GM18951 (cell line): ENCODE measurements at regions not wholly inside any gene's neighbourhood (a gene's known extent, or its start where the extent isn't known, plus 50 kb on each side); places are given as distances from the start of the nearest gene placed in this dataset.

Experiments used
- POLR2A ChIP-seq: IDR thresholded peaks from 4 replicates; pipeline ENCODE4 v1.6.1; 2011; ENCODE audit warnings: mild to moderate bottlenecking; ENCODE audit not compliant: insufficient read length, insufficient read depth; ENCODE audit errors: extremely low read depth
- in situ Hi-C: fragments of 300-500 bp; cut with MboI; formaldehyde crosslinking; loops from one replicate; pipeline ENCODE4 v1.12.0; 2022; ENCODE audit warnings: low sequenced_read_pairs, mixed read lengths, inconsistent platforms; ENCODE audit not compliant: unreplicated experiment

DNA sequence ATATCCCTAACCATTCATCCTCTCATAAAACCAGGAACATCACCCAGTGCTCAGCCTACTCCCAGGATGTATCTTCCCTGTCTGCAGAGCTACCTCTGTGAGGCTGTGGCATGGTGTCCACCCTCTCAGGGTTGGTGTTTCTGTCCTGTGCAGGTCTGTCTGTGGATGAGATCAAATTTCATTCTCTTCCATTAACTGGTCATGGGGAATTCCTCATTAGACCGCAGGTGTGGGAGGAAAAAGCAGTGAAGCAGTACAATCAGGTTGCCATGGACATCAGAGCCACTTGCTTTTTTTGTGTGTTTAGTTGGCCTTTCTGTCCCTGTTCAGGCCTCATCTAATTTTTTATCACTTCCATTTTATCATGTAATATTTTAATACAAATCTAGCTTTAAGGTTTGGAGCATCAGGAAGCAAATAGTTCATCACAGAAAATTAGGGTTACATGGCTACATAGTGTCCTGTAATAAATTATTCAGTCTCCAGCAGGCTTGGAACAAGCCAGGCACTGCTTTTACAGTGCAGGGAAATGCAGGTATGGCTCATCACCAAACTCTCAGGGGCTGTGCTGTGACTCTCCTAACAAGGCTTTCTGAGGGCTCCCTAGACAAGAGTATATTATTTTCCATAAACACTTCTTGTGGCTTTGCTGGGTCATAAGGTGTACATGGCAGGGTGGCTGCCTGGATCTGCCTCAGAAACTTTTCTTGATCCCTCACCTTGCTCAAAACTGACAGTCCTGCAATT lies 594.9 kb upstream of the IGFBP3 start:
- TF ChIP-seq POLR2A: no peak
- in situ Hi-C loops: no loop called here

DNA sequence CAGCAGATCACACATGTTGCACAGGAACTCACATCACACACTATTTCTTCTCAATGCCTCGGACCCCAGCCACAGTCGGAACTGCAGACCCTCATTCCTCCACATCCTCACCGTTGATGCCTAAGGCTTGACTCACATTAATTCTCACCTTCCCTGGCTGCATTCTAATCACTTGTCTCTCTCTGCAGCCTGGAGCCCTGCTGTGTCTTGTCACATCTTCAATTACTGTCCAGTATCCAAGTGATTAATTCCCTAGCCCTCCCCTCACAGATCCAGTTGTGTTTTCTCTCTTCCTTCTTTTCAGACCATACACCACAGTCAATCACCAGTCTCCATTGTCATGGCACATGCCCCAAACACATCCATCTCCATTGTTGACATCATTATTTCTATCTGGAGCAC lies 592.4 kb upstream of the IGFBP3 start:
- no peak for TF ChIP-seq POLR2A
- in situ Hi-C loops: no loop called here

DNA sequence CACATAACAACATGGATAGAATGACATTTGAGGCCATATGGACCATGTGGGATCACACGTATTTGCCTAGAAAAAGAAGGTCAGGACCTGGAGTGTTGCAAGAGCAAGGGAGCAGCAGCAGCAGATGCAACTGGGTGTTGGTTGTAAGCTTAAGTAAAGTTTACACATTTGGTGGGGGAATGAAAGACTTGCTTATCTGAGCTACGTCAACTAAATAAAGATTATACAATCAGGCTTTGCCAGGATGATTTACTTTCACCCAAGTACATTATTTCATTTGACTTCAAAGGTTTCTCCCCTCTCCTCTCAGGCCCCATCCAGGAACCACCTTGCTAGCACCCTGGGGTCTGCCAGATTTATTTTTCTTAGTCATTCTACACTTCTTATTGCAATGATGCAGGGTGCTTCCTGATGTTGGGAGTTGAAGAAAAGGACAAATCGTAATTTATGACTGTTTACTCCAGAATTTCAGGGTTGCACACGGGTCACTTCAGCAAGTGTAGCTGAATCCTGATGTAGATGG lies 591.9 kb upstream of the IGFBP3 start:
- in situ Hi-C loops: no loop called here

DNA sequence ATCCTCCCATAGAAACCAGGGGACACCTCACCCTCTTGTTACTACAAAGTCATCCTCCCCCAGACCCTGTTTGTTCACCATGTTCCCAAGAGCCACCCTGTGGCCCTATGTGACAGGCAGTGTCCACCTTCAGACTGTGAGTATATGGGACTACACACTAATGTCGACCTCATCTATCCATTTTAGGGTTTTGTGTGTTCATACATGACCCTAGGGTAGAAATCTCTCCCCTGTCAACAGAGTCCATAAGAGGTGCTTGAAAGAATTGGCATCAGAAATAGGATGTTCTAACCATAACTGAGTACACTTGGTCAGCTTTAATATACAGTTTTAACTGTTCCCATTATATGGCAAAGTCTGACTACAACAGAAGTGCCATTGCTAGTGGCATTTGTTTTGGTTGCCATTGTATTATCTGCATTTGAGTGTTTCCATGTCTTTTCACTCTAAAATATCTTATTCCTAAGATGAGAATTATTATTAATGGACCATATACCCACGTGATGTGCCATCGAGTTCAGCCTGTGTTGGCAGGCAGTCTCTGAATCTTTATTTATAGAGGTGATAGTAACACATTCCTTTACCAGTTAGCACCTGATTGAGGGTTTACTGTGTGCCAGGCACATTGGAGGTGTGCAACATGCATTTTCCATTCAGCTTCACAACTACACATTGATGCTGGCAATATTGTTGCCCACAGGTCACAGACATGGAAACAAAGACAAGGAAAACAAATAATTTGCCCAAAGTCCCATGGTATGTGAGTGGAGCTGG lies 590.6 kb upstream of the IGFBP3 start:
- in situ Hi-C loops: no loop called here

More for the DNA sequence above, 591.9 kb upstream of the IGFBP3 start:
- no peak for TF ChIP-seq POLR2A

DNA sequence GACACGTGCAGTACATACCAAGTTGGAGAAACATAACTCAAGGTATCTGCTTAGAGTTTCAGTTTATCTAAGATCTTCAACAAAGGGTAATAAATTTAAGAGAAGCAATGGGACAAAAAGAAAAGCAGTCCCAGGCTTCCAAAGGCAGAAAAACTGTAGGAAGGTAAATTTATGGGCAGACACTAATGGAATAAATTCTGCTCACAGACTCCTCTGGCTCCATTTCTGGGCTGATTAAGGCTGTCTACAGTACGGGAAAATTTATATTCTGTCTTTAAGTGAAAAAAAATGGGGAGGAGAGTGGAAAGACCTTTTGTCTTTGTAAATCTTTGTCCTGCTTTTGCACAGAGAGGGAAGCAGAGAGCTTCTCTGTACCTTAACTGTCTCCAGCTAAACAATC lies 587.5 kb upstream of the IGFBP3 start:
- TF ChIP-seq POLR2A: no peak
- in situ Hi-C loops: no loop called here

More for the DNA sequence above, 590.6 kb upstream of the IGFBP3 start:
- no peak for TF ChIP-seq POLR2A

DNA sequence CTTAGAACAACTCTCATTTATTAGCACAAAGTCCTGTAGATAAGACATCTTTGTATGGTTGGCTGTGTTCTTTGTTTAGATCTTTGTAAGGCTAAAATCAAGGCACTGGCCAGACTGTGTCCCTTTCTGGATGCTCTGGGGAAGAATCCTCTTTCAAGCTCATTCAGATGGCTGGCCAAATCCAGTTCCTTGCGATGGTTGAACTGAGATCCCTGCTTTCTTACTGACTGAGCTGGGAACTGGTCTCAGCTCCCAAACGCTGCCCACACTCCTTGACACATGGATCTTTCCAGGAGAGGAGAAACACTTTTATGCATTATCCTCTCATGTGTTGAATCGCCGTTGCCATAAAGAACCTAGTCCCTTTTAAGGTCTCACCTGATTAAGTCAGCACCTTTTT lies 586.5 kb upstream of the IGFBP3 start:
- in situ Hi-C loops: no loop called here
- TF ChIP-seq POLR2A: no peak

DNA sequence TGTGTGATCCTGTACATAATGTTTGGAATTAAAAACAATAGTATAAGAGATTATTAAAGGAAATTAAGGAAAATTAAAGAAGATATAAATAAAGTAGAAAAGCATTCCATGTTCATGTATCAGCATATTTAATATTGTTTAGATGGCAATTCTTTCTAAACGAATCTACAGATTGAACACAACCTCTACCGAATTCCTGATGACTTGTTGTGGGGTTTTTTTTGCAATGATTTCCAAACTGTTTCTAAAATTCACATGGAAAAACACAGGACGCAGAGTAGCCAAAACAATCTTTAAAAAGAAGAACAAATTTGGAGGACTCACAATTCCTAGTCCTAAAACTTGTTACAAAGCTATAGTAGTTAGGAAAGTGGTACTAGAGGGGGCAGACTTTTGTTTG lies 573.4 kb upstream of the IGFBP3 start:
- TF ChIP-seq POLR2A: no peak
- in situ Hi-C loops: no loop called here

DNA sequence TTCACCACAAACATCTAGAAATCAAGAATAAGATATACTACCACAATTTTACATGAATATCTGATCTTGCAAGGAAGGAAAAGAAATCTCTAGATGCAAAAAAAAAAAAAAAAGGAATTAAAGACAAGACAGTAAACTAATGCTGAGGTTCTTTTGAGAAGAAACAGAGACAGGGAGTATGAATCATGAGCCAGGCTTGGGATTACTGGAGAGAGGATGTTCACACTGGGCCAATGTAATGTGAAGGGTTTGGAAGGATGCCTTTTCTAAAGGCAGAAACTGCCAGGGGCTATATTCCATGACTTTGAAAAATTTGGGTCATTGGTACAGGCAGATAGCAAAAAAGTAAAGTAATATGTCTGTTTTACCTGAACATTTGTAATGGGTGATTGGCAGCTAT lies 573.0 kb upstream of the IGFBP3 start:
- no peak for TF ChIP-seq POLR2A
- in situ Hi-C loops: no loop called here

DNA sequence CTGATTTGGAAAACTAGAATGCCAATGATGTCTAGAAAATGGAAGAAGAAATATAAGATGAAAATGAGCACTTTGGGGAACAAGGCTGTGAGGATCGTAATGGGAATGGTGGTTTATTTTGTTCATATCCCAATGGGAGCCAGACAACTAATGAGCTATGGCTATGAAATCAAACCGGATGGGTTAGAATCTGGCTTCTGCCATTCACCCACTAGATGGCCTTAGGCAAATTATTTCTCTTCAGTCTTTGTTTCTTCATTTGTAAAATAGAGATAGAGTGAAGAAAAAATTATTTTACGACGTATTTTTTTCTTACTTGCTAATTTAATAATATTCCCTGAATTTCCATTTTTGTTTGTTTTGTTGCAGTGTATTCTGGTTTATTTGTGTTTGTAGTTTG lies 572.1 kb upstream of the IGFBP3 start:
- in situ Hi-C loops: no loop called here
- no peak for TF ChIP-seq POLR2A

DNA sequence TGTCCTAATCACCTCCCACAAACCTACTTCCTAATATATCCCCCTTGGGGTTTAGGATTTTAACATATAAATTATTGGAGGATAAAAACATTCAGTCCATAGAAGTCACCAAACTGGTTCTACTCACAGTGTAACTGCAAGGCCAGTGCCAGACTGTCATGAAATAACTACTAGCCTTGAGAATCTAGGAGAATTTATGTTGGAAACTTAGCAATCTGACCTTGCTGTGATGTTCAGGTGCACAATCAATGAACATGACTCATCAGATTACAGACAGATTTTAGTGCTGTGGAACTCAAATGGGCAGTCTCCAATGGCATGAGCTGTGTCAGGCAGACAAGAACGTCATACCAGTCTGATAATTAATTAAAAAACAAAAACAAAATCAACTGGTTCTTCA lies 571.4 kb upstream of the IGFBP3 start:
- TF ChIP-seq POLR2A: no peak
- in situ Hi-C loops: no loop called here

DNA sequence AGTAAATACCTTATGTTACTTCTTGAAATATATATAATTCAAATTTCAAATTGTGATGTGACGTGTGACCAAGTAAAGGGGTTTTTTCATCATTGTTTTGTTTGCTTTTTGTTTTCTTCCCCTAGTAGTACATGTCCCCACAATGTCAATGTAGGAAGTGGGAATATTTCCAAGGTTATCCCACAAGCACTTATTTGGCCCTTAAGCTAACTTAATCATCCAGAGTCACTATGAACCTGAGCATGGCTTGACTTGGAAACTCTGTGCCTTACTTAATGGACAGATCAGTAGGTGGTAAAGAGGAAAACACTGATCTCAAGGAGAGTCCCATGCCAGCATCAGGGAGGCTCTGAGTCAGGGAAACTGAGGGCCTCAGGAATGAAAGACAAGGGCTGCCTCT lies 569.3 kb upstream of the IGFBP3 start:
- no peak for TF ChIP-seq POLR2A
- in situ Hi-C loops: no loop called here

DNA sequence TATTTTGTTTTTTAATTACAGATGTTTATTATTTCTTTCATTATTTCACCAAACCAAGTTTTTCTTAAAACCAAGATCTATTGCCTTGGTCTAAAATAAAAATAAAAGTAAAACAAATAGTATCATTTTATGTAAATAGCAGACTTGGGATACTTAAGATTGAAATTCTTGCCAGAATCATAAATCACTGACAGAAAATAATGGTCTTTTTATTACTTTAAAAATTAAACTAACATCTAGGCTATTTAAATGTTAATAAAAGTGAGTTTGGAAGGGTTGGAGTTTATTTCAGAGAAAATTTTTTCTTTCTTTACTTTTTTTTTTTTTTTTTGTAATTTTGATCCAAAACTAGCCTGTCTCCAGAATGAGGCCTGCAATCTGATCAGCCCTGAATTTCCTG lies 568.0 kb upstream of the IGFBP3 start:
- no peak for TF ChIP-seq POLR2A
- in situ Hi-C loops: no loop called here

DNA sequence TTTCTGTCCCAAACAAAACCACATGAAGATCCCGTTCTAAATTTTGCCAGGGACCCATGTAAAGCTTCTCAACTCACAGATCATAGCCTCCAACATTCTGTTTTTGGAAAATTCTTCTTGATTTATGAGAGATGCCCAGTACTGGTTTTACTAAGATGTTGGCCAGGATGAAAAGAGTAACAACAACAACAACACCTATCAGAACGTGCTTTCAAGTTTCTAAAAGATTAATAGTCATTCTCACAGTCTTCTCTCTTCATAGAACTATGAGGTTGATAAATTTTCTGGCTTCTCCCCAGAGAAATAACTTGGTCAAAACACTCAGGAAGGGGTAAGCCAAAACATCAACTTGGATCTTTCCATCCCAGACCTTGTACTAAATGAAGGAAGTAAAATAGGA lies 567.5 kb upstream of the IGFBP3 start:
- in situ Hi-C loops: no loop called here
- TF ChIP-seq POLR2A: no peak
